Heart left ventricle (tissue), 16 donors: ENCODE measurements at regions not wholly inside any gene's neighbourhood (a gene's known extent, or its start where the extent isn't known, plus 50 kb on each side); places are given as distances from the start of the nearest gene placed in this dataset.
A peak's percentile ranks its signal among the peaks of the same experiment; 100 is the strongest.

Experiments used
- ATAC-seq, 4 donors: fragments of 200-7000 bp; cut with Tn5 transposase; one replicate each; pipeline ENCODE4 v1.9.1; 2020 to 2022; ENCODE audit warnings: moderate library complexity in 4 of 4, mild to moderate bottlenecking in 3 of 4, moderate number of reproducible peaks in 1 of 4
- DNase-seq, 5 donors: peaks; one replicate each; pipeline ENCODE4 v3.0.0-alpha.2; 2020
- H3K27ac ChIP-seq, 12 donors: fragments of 200-600 bp; sonication (generic) in 4 of 12; one replicate each; pipeline versions ENCODE4 v1.5.0 to v1.8.0; 2016 to 2022; ENCODE audit warnings: mild to moderate bottlenecking in 2 of 12
- H3K27me3 ChIP-seq, 9 donors: fragments of 200-600 bp; sonication (generic) in 2 of 9; one replicate each; pipeline versions ENCODE4 v1.5.1 to v1.8.0; 2016 to 2022; ENCODE audit warnings: mild to moderate bottlenecking in 3 of 9
- H3K36me3 ChIP-seq, 9 donors: fragments of 200-600 bp; sonication (generic) in 2 of 9; one replicate each; pipeline versions ENCODE4 v1.5.0 to v1.8.0; 2018 to 2022; ENCODE audit warnings: mild to moderate bottlenecking in 2 of 9
- H3K4me1 ChIP-seq, 12 donors: fragments of 200-600 bp; sonication (generic) in 4 of 12; one replicate each; pipeline versions ENCODE4 v1.5.0 to v1.8.0; 2016 to 2022; ENCODE audit warnings: mild to moderate bottlenecking in 3 of 12
- H3K4me3 ChIP-seq, 12 donors: fragments of 200-600 bp; sonication (generic) in 4 of 12; one replicate each; pipeline versions ENCODE4 v1.5.0 to v1.8.0; 2017 to 2022; ENCODE audit warnings: mild to moderate bottlenecking in 9 of 12, moderate library complexity in 4 of 12
- H3K9me3 ChIP-seq, 12 donors: fragments of 200-600 bp; sonication (generic) in 4 of 12; one replicate each; pipeline versions ENCODE4 v1.5.0 to v1.8.0; 2016 to 2022; ENCODE audit warnings: mild to moderate bottlenecking in 1 of 12
- POLR2A ChIP-seq, 2 donors: fragments of 450-650 bp; IDR thresholded peaks; one replicate each; pipeline ENCODE4 v1.6.1; 2017; ENCODE audit warnings: antibody characterized with exemption in 2 of 2, mild to moderate bottlenecking in 2 of 2, moderate library complexity in 2 of 2
- WGBS, 4 donors: extraction: QIAGEN DNeasy Blood & Tissue Kit in 2 of 4; methylation state at CpG; one replicate each; pipeline versions ENCODE4 v1.1.5 to v1.1.7; 2013 to 2018; 5-methylcytosine and 5-hydroxymethylcytosine counted together
- intact Hi-C, 10 donors: fragments of 100-400 bp; cut with DNase I; formaldehyde crosslinking; loops; one replicate each; pipeline versions ENCODE4 v1.11.1 to v1.14.2; 2022
- TF ChIP-seq, protein P1 (sequence below), 12 donors: fragments of 200-600 bp; sonication (generic) in 4 of 12; IDR thresholded peaks; one replicate each; pipeline versions ENCODE4 v1.5.0 to v1.8.0; 2018 to 2022; ENCODE audit warnings: antibody characterized with exemption in 12 of 12, mild to moderate bottlenecking in 5 of 12
- donor health status: ischemic (EF 13 %, LVEDD 7.1; RV severe dilation, severe dysfunction).
- donor health status: healthy with polysubstance abuse.
- donor health status: DM: no; HTN: yes; CAD: no.
- donor health status: DM: no; HTN: no; CAD: no.
- donor health status: ischemic (EF 25% LVEDD 6.9; RV normal size, moderate dysfunction).
- donor health status: ischemic (EF 25% LVEDD 5.7; RV mildly dilated, moderate dysfunction).
- donor health status: healthy.
- donor health status: DM: yes; HTN: yes; CAD: no.
- donor health status: ischemic (EF 35%, LVEDD 5.7; RV mildly dilated, moderate dysfunction).
- donor health status: nonischemic (EF 11% LVEDD 7.7; RV severe dilation, severe dysfunction).
- donor health status: DM: yes; HTN: yes; CAD: no.
- donor health status: PGD.
- donor health status: ischemic (EF 29% LVEDD 5.4; RV normal size, mild dysfunction).
- donor health status: nonischemic (EF 23%, LVEDD 6.1; RV moderate dilation, normal function).

DNA sequence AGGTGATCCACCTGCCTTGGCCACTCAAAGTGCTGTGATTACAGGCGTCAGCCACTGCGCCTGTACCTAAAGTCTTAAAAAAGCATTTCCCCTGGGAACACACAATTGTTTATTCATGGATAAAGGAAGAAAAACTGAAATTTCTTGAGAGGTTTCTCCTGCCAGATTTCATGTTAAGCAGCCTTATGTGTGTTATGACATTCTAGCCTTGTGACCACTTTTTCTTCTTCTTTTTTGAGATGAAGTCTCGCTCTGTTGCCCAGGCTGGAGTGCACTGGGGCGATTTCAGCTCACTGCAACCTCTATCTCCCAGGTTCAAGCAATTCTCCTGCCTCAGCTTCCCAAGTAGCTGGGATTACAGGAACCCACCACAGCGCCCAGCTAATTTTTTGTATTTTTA lies 57.8 kb upstream of the PLAC8 start:
- DNase-seq (no peak), ATAC-seq (no peak)
- intact Hi-C loops: no loop called here
- 87 to 90% (median 88%) methylated on average over 5 of the region's 5 CpGs for WGBS, 4 donors
- Histone ChIP-seq H3K4me1 (peaks cover 0 to 21% (median 0%) of the 10 kb centered on the region in 12 donors), H3K36me3 (no peaks in the 10 kb centered on the region), H3K4me3 (no peak overlapping the region), H3K9me3 (no peaks in the 10 kb centered on the region), H3K27ac (no peak overlapping the region), H3K27me3 (no peaks in the 10 kb centered on the region)
- TF ChIP-seq, protein P1, sequence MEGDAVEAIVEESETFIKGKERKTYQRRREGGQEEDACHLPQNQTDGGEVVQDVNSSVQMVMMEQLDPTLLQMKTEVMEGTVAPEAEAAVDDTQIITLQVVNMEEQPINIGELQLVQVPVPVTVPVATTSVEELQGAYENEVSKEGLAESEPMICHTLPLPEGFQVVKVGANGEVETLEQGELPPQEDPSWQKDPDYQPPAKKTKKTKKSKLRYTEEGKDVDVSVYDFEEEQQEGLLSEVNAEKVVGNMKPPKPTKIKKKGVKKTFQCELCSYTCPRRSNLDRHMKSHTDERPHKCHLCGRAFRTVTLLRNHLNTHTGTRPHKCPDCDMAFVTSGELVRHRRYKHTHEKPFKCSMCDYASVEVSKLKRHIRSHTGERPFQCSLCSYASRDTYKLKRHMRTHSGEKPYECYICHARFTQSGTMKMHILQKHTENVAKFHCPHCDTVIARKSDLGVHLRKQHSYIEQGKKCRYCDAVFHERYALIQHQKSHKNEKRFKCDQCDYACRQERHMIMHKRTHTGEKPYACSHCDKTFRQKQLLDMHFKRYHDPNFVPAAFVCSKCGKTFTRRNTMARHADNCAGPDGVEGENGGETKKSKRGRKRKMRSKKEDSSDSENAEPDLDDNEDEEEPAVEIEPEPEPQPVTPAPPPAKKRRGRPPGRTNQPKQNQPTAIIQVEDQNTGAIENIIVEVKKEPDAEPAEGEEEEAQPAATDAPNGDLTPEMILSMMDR (IDR thresholded peaks at IDR 0.05): no peak
- no peak for TF ChIP-seq POLR2A (IDR thresholded peaks at IDR 0.05)

GRCh38 chr4:83171436-83172039 lies 57.0 kb upstream of the PLAC8 start:
- Histone ChIP-seq H3K4me3 (no peak overlapping the region), H3K4me1 (peaks cover 0 to 21% (median 0%) of the 10 kb centered on the region in 12 donors), H3K27me3 (no peaks in the 10 kb centered on the region), H3K36me3 (no peaks in the 10 kb centered on the region), H3K27ac (peak overlapping the region in 1 of 12 donors; percentile 9), H3K9me3 (no peaks in the 10 kb centered on the region)
- DNase-seq (no peak), ATAC-seq (no peak)
- TF ChIP-seq POLR2A (IDR thresholded peaks at IDR 0.05): no peak
- TF ChIP-seq, protein P1 (IDR thresholded peaks at IDR 0.05): no peak
- 60 to 70% (median 66%) methylated on average over 2 of the region's 2 CpGs for WGBS, 4 donors
- intact Hi-C loops: no loop called here

DNA sequence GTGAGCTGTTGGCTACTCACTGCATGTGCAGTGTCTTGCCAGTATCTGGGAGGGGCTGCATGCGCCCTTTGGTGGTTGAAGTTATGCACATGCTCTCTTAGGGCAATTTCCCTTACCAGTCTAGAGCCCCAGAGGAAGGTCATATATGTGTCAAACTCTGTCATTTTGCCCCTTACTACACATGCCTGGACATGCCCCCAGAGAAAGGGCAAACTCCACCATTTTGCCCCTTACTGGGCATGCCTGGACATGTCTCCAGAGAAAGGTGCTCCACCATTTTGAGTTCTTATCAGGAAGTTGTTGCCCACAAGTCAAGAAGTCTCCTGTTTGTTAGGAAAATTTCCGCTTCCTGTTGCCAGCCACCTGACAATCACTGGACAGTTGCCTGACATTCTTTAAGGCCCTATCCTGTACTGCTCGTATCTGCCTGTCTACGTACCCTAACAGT lies 56.4 kb upstream of the PLAC8 start:
- Histone ChIP-seq H3K27ac (peak overlapping the region in 1 of 12 donors; percentile 9), H3K27me3 (no peaks in the 10 kb centered on the region), H3K4me3 (no peak overlapping the region), H3K36me3 (no peaks in the 10 kb centered on the region), H3K9me3 (no peaks in the 10 kb centered on the region), H3K4me1 (peaks cover 0 to 21% (median 0%) of the 10 kb centered on the region in 12 donors)
- TF ChIP-seq, protein P1 (IDR thresholded peaks at IDR 0.05): no peak
- no peak for TF ChIP-seq POLR2A (IDR thresholded peaks at IDR 0.05)
- 58 to 71% (median 63%) methylated on average over 4 of the region's 4 CpGs for WGBS, 4 donors
- intact Hi-C loops: no loop called here
- DNase-seq (no peak), ATAC-seq (no peak)
